Esophagus muscularis mucosa (tissue), 3 donors: ENCODE measurements at regions not wholly inside any gene's neighbourhood (a gene's known extent, or its start where the extent isn't known, plus 50 kb on each side); places are given as distances from the start of the nearest gene placed in this dataset.

Experiments
- POLR2AphosphoS5 ChIP-seq, 2 donors: sonication (generic); formaldehyde crosslinking; IDR thresholded peaks; one replicate each; pipeline ENCODE4 v1.6.1; 2017; ENCODE audit warnings: antibody characterized with exemption in 2 of 2
- TF ChIP-seq, protein P1 (sequence below), 3 experiments: fragments of 200-600 bp in 2 of 3; fragments of 450-650 bp in 1 of 3; sonication (generic) in 2 of 3; IDR thresholded peaks; one replicate each; pipeline ENCODE4 v1.5.1; 2017 to 2019; ENCODE audit warnings: antibody characterized with exemption in 3 of 3, mild to moderate bottlenecking in 2 of 3, moderate library complexity in 1 of 3

DNA sequence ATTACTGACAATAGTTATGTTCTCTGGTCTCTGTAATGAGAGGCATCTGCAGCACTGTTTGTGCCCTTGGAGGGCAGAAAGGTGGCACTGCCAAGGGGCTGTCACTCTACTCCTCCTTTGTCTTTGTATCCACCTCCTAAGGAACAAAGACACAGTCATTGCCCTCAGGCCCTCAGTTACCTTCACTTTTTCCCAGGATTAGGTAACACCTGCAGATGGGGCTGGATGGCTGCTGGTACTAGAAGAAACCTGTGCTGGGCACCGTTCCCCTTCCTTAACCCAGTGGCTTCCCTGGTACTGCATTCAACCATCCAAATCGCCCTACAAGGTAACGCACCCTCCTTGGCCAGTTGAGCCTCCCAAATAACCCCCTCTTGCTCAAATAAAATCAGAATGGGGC, 246.9 kb upstream of the NEBL start:
- TF ChIP-seq, protein P1, sequence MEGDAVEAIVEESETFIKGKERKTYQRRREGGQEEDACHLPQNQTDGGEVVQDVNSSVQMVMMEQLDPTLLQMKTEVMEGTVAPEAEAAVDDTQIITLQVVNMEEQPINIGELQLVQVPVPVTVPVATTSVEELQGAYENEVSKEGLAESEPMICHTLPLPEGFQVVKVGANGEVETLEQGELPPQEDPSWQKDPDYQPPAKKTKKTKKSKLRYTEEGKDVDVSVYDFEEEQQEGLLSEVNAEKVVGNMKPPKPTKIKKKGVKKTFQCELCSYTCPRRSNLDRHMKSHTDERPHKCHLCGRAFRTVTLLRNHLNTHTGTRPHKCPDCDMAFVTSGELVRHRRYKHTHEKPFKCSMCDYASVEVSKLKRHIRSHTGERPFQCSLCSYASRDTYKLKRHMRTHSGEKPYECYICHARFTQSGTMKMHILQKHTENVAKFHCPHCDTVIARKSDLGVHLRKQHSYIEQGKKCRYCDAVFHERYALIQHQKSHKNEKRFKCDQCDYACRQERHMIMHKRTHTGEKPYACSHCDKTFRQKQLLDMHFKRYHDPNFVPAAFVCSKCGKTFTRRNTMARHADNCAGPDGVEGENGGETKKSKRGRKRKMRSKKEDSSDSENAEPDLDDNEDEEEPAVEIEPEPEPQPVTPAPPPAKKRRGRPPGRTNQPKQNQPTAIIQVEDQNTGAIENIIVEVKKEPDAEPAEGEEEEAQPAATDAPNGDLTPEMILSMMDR (IDR thresholded peaks at IDR 0.05): no peak
- no peak for TF ChIP-seq POLR2AphosphoS5 (IDR thresholded peaks at IDR 0.05)
